GM18498 (cell line): ENCODE measurements at regions not wholly inside any gene's neighbourhood (a gene's known extent, or its start where the extent isn't known, plus 50 kb on each side); places are given as distances from the start of the nearest gene placed in this dataset.
"Not testable (repeated sequence)": the region's sequence is repeated elsewhere in the genome, so short reads cannot be mapped to it uniquely, and the experiment has no call there.

Experiments
- ATAC-seq: cut with Tn5 transposase; IDR thresholded peaks from one replicate; pipeline ENCODE4 v1.9.1; 2021; ENCODE audit warnings: mild to moderate bottlenecking, moderate library complexity; ENCODE audit not compliant: unreplicated experiment

DNA sequence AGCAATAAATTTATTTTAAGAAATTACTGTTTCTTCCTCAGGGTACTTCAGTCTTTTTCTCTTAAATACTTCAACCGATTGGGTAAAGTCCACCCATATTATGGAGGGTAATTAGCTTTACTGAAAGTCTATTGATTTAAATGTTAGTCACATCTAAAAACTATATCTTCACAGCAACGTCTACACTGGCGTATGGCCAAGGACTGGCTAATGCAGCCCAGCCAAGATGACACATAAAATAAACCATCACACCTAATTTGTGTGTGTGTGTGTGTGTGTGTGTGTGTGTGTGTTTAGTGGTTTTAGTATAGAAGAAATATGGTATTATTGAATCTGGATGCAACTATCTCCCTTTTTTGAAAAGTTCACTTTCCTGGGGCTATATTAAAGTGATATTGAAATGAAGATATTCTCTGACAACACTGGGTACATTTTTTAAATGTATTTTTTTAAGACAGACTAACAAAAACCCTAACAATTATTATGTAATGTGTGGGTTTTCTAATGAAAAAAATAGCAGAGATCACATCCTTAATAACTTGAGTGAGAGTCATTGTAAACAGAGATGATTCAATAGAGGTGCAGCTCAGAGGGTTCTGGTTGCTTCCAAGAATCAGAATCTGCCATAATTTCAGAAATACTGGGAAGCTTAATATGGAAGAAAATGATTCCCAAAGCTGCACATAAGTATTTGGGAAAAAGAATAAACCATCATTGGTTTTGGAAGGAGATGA, 584.2 kb upstream of the MBL2 start:
- no peak for ATAC-seq

DNA sequence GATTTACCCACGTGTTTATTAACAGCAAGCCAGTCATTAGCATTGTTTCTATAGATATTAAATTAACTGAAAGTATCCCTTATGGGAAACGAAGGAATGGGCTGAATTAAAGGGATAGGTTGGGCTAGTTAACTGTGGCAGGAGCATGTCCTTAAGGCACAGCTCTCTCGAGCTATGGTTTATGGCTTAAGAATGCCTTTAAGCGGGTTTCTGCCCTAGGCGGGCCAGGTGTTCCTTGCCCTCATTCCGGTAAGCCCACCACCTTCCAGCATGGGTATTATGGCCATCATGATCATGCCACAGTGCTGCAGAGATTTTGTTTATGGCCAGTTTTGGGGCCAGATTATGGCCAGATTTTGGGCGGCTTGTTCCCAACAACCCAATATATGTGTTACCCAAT, 569.9 kb upstream of the MBL2 start:
- not testable (repeated sequence) for ATAC-seq

DNA sequence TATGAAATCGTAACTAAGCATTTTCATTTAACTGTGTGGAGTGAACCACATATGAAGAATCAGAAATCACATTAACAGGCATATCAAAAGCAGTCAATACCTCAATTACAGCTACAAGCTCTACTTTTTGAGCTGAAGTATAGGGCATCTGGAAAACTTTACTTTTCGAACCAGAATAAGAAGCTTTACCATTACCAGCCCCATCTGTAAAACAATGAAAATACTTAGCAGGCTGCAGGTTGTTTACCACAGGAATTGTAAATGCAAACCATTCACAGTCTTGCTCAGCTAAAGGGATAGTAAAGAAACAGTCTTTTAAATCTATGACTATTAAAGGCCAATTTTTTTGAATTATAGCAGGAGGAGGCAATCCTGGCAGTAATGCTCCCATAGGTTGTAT, 565.6 kb upstream of the MBL2 start:
- ATAC-seq = not testable (repeated sequence)

DNA sequence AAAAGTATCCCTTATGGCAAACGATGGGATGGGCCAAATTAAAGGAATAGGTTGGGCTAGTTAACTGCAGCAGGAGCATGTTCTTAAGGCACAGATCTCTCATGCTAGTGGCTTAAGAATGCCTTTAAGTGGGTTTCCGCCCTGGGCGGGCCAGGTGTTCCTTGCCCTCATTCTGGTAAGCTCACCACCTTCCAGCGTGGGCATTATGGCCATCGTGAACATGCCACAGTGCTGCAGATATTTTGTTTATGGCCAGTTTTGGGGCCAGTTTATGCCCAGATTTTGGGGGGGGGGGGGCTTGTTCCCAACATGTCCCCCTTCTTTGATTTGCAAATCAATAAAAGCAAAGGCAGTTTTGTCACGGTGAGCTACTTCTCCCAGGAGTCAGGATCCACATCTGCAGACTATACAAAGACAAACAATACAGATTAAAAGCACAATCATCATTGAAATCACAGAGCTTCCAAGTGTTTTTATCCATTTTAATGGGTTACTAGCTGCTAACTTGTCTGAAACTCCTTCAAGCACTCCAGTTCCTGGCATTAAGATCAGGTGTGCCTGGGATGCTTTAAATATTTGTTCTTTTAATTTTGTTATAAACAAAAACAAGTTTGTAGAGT, 563.3 kb upstream of the MBL2 start:
- not testable (repeated sequence) for ATAC-seq

DNA sequence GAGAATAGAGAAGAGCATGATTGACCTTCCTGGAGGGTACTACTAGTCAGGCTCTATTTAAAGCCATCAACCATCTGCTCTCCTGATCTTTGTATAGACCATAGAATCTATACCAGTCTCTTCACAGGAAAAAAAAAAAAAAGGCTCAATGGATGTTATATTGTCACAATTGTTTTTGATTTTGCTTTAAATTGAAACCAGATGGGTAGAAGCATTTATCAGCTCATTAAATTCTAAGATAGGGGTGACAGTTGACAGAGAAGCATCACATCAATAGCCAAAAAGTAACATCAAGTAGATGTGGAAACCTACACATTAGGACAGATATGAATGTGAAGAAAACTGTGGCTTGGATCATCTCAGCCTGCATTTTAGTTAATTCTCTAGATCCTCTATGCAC, 558.9 kb upstream of the MBL2 start:
- ATAC-seq = no peak

DNA sequence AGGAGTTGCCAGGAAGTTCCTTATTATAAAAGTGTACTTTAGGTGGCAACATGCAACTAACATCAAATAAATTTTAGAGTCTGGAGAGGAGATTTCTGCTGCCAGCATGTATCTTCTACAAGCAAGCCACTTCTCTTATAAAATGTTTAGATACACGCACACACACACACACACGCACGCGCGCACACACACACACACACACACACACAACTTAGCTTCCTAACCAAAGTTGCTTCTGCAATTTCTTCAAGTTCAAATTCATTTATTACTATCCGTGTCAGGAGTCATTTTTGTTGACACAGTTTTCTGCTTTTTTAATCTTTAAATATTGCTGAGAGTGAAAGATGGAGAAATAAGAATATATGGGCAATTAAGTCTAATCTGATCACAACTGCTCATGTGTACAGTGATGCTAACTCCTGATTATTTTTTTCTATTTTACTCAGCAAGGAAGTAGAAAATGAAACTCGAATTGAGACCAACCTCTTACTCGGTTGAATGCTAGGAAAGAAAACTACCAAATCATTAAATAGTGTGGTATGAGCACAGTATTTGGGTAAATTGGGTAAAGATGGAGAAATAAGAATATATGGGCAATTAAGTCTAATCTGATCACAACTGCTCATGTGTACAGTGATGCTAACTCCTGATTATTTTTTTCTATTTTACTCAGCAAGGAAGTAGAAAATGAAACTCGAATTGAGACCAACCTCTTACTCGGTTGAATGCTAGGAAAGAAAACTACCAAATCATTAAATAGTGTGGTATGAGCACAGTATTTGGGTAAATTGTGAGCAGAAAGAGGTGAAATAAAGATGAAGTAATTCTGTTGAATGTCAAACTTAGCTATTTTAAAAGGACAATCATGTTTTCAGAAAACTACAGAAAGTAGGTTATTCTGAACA, 554.1 kb upstream of the MBL2 start:
- peak; percentile 45 for ATAC-seq

DNA sequence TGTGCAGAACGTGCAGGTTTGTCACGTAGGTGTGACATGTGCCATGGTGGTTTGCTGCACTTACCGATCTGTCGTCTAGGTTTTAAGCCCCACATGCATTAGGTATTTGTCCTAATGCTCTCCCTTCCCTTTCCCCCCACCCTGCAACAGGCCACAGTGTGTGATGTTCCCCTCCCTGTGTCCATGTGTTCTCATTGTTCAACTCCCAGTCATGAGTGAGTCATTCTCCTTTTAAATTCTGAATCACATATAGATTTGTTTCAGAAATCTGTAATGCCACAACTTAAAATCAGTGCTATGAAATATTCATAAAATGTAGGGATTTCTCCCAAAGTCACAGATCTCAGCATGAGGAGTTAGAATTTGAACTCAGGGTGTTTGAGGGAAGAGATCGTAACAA, 552.5 kb upstream of the MBL2 start:
- no peak for ATAC-seq

DNA sequence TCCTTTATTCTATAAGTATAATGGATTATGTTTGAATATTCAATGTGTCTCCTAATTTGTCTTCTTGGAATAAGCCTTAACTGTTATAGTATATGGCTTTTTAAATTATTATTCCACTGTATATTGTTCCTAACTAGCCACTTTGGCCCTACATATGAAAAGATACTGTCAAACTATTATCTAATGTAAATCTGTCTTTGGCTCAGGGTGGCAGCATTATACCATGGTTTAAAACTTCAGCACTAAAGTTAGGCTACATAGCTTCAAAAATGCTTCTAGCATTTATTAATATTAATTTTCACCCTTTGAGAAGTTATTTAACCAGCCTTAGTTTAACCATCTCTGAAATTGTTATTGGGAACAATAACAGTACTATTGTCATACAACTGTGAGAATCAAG, 543.1 kb upstream of the MBL2 start:
- ATAC-seq = no peak

DNA sequence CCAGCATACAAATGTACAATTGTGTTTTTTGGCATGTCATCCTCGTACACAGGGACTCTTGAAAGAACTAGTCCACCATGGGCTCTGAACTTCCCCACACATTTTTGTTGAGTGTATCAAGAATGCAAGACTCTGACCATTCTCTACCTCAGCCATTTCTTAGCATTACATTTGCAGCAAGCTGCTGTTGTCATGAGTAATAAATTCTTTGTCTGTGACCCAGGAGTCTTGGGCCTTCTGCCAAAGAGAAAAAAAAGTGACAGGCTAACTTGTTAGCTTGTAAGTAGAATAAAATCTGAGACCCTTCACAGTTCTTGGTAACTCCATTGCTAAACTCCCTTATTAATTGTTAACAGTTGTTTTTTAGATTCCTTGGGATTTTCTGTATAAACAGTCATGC, 542.3 kb upstream of the MBL2 start:
- ATAC-seq = no peak

DNA sequence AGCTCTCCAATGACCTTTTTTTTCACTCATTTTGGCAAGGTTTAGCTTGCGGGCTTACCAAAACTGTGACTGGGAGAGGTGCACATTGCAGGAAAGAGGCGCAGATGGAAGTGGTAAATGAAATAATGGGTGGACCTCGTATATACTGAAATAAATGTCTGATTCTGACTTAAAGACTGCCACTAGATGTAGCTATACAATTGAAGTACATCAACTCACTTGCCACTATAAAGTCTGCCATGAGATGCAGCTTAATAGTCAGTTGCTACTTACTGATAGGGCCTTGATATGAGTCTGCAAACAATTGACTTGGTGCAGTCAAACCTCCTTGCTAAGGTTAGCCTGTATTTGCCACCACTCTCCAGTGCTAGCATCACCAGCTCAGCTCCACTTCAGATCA, 525.9 kb upstream of the MBL2 start:
- no peak for ATAC-seq

DNA sequence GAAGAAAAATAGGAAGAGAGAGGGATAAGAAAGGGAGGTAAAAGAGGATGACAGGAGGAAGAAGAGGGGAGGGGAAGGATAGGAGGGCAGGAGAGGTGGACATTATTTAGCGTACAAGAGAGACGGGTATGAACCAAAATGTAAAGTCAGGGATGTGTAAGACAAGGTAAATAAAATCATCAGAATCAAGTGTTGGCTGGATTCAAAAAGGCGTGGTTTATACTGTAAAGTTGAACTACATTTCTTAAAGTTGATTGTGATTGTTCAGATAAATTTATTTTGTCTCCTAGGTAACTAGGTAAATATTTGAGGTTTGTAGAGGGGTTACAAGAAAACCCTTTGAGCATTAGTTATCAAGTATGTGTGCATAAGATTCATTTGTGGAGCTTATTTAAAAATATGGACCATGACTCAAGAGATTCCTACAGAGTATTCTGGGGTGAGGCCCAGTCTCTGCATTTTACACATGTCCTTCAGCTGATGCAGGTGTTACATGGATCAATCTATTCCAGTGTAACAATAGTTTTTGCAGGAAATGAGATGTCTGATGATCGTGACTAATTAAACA, 512.1 kb upstream of the MBL2 start:
- ATAC-seq = no peak

DNA sequence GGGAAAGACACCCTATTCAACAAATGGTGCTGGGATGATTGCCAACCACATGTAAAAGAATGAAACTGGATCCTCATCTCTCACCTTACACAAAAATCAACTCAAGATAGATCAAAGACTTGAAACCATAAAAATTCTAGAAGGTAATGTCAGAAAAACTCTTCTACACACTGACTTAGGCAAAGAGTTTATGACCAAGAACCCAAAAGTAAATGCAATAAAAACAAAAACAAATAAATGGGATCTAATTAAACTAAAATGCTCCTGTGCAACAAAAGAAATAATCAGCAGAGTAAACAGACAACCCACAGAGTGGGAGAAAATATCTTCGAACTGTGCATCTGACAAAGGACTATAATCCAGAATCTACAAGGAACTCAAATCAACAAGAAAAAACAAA, 504.2 kb upstream of the MBL2 start:
- no peak for ATAC-seq

DNA sequence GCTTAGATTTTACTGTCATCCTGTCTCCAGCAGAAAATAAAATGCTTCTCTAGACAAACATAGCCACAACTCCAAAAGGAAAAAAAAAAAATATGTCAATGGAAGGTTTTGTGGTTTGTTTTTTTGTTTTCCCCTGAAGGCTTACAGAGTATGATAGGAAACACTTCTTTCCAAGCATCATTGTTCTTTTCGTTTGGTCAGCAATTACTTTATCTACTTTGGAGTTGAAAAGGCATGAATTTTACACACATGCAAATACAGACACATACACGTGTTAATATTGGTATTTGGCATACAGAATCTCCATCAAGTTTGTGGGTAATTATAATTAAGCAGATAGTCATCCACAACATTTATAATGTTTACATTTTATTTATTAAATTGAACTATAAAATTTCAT, 496.9 kb upstream of the MBL2 start:
- ATAC-seq = no peak

DNA sequence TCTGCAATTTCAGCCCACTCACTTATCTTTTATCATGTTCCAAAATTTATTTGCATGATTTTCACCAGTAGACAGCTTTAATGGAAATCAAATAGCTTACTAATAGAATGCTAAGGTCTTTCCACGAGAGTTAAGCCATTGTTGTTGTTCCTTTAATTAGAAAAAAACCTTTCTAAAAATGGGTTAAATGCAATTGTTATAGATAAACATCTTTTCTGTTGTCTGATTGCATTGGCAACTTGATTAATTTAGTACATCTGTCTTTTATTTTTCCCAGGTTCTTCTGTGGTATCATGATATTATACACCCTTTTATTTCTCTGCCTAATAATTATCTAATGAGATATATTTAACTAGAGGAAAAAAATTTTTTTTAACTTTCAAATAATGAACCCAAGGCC, 487.6 kb upstream of the MBL2 start:
- ATAC-seq = no peak

DNA sequence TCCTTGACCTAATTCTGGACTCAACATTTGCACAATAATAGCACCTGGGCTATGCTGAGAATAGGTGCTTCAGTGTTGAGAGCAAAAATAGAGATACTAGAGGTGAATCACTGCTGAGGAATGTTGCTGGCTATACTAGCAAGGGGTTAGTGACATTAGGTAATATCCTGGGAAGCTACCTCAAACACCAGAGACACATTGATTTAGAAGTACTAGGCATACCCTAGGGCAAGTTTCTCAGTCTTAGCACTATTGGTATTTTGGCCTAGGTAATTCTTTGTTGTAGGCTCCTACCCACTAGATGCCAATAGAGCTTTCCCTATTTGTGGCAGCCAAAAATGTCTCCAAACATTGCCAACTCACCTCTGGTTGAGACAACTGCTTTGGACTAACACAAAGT, 484.0 kb upstream of the MBL2 start:
- no peak for ATAC-seq

DNA sequence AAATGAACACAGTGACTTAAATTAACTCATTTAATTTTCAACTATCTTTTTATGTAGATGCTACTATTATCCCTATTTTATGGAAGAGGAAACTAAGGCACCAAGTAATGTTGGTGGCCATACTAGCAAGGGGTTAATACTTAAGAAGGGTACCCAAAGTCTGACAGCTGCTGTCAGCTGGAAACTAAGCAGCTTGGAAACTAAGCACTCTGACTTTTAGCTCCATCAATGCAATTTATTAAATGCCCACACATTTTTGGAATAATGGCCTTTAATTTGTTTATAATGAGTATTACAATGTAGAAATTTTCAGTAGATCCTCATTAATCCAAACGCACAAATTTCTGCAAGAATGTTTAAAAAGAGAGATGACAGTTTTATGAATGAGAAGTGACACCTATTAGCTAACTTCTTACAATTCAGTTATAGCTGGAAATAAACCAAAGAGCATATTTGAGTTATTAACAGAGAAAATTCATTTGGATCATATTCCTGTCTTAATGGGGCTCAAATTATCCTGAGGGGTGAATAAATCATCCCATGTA, 483.1 kb upstream of the MBL2 start:
- ATAC-seq = no peak

DNA sequence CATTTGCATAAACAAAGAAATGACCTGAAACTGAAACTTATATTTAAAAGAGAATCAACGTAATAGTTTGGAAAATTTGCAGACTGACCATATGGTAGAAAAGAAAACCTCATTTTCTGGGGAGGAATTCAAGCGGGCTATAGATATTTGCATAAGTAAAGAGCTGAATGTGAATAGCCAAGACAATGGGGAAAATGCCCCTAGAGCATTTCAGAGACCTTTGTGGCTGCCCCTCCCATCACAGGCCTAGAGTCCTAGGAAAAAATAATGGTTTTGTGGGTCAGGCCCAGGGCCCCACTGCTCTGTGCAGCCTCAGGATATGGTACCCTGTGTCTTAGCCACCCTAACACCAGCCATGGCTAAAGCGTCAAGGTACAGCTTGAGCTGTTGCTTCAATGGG, 480.6 kb upstream of the MBL2 start:
- ATAC-seq = no peak

DNA sequence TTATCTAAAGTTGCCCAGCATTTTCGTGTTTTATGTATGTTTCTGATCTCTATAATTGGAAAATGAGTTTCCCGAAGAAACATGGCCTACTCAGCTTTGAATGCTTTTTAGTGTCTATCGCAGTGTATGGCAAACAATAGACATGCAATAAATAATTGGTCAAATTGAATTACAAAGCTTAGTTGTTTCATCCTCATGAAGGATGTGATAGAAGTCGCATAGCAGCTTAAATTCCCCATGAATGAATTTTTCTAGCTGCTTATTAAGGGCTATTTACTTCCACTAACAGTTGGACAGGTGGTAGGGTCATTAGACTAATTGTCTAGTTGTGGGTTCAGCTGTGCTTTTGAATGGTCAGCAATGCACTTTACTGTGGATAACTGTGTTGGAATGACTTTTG, 467.3 kb upstream of the MBL2 start:
- ATAC-seq = no peak

DNA sequence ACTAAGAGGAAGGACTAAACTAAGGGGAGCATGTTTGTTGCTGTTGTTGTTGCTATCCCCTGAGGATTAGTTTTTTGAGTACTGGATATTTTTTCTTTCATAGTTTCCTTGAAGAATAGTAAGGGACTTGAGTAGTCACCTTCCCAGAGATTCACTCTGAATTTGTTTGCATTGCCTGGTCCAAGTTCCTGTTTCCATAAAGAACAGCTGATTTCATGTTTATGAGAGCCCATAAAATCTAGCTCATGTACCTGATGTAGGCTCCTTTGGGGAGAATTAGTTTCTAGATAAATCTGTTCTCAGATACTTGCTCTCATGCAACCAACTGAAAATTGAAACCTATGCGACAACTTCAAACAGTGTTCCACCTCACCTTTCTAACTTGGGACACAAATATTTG, 464.4 kb upstream of the MBL2 start:
- ATAC-seq = no peak

DNA sequence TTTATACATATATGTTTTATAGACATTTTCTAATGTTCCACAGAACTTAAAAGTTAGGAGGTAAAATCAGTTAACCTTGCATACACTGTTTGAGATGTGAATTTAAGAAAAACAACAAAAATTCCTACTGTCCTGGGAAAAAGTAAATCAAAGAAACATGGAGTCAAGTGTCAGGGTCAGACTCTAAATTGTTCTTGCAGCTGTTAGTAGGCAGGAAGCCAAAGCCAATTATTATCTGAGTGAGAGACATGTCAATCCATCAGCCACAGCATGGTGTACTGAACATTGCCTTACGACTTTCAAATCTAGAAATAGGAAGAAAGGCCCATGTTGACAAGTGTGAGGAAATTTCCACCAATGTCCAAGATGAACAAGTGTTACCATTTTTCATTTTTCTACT, 461.2 kb upstream of the MBL2 start:
- ATAC-seq = no peak

DNA sequence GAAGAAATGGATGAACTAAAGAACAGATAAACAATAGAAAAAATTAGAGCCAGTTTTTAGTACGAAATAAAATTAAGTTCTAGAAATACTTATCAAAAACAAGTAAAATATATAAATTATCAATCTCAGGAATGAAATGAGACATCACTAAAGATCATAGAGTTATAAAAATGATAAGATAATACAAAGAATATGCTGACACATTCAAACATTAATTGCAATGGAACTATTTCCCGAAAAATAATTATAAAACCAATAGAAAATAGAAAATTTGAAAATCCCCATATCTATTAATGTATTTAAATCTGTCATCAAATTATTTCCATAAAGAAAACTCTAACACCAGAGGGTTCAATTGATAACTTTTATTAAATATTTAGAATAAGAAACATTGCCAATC, 458.1 kb upstream of the MBL2 start:
- no peak for ATAC-seq
